Hematopoietic multipotent progenitor cell treated with erythropoietin and hydrocortisone succinate and interleukin-3 and kit ligand, for 17 days (in vitro differentiated cells): ENCODE measurements at regions not wholly inside any gene's neighbourhood (a gene's known extent, or its start where the extent isn't known, plus 50 kb on each side); places are given as distances from the start of the nearest gene placed in this dataset.

ENCODE experiments used
- DNase-seq: peaks from one replicate; pipeline ENCODE4 v3.0.0-alpha.2; 2015; ENCODE audit warnings: low spot score

GRCh38 chr16:65308506-65308905 is 186.6 kb upstream of the CDH11 start:
- DNase-seq: no peak

- DNase-seq: no peak
Observed at GRCh38 chr16:65307286-65307685, 185.4 kb upstream of the CDH11 start.

GRCh38 chr16:65306722-65307121 is 184.9 kb upstream of the CDH11 start:
- DNase-seq: no peak

- no peak for DNase-seq
Observed at GRCh38 chr16:65306300-65306699, 184.4 kb upstream of the CDH11 start.

- no peak for DNase-seq
Observed at GRCh38 chr16:65305266-65305959, 183.6 kb upstream of the CDH11 start.

GRCh38 chr16:65301029-65301428 is 179.2 kb upstream of the CDH11 start:
- DNase-seq: no peak

- DNase-seq: no peak
Observed at GRCh38 chr16:65297453-65297852, 175.6 kb upstream of the CDH11 start.

- DNase-seq: no peak
Observed at GRCh38 chr16:65295527-65295926, 173.7 kb upstream of the CDH11 start.

- no peak for DNase-seq
Observed at GRCh38 chr16:65294708-65295107, 172.8 kb upstream of the CDH11 start.

GRCh38 chr16:65294165-65294564 is 172.3 kb upstream of the CDH11 start:
- no peak for DNase-seq

- no peak for DNase-seq
Observed at GRCh38 chr16:65289022-65289421, 167.2 kb upstream of the CDH11 start.

GRCh38 chr16:65287307-65287706 is 165.4 kb upstream of the CDH11 start:
- DNase-seq: no peak

- no peak for DNase-seq
Observed at GRCh38 chr16:65285128-65286048, 163.5 kb upstream of the CDH11 start.

GRCh38 chr16:65284626-65285025 is 162.8 kb upstream of the CDH11 start:
- DNase-seq: no peak

- no peak for DNase-seq
Observed at GRCh38 chr16:65283181-65283651, 161.4 kb upstream of the CDH11 start.

- DNase-seq: no peak
Observed at GRCh38 chr16:65281586-65281985, 159.7 kb upstream of the CDH11 start.

GRCh38 chr16:65280845-65281512 is 159.1 kb upstream of the CDH11 start:
- no peak for DNase-seq

- no peak for DNase-seq
Observed at GRCh38 chr16:65279576-65279975, 157.7 kb upstream of the CDH11 start.

GRCh38 chr16:65278874-65279273 is 157.0 kb upstream of the CDH11 start:
- DNase-seq: no peak

- DNase-seq: no peak
Observed at GRCh38 chr16:65274566-65274965, 152.7 kb upstream of the CDH11 start.

- DNase-seq: no peak
Observed at GRCh38 chr16:65272699-65273414, 151.0 kb upstream of the CDH11 start.

- DNase-seq: no peak
Observed at GRCh38 chr16:65271996-65272395, 150.1 kb upstream of the CDH11 start.
